Fibroblast of upper back skin (primary cell): ENCODE measurements at regions not wholly inside any gene's neighbourhood (a gene's known extent, or its start where the extent isn't known, plus 50 kb on each side); places are given as distances from the start of the nearest gene placed in this dataset.

Experiments used
- DNase-seq: peaks from one replicate; pipeline ENCODE4 v3.0.0-alpha.2; 2013

DNA sequence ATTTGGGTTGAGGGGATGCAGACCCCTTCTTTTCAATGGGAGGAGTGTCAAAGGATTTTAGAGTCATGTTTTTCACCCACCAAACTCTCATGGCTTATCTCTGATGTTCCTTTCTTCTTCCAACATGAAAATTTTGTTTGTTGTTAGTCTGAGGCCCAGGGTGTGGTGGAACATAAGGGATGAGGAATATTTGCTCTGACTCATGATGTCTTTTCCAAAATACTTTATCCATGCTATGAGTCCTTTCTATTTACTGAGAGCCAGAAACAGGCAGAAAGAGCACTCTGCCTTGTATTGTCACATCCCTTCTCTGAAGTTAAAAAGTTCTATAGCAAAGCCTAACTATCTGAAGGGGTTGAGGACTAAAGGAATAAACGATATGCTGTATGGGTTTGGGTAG is 61.6 kb upstream of the GYPA start:
- DNase-seq, result no peak

DNA sequence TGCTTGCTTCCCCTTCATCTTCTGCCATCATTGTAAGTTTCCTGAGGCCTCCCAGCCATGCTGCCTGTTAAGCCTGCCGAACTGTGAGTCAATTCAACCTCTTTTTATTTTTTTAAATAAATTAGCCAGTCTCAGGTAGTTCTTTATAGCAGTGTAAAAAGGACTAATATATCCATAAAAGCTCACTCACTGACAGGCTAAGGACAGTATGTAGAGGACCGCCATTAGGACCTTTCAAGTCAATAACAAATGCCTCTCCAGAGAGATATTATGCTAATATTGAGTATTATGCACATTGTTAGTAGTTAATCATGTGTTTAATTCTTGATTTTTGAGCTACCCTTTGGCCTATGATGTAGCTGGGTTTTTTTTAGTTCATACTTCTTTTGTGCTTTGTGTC is 62.6 kb upstream of the GYPA start:
- no peak for DNase-seq

DNA sequence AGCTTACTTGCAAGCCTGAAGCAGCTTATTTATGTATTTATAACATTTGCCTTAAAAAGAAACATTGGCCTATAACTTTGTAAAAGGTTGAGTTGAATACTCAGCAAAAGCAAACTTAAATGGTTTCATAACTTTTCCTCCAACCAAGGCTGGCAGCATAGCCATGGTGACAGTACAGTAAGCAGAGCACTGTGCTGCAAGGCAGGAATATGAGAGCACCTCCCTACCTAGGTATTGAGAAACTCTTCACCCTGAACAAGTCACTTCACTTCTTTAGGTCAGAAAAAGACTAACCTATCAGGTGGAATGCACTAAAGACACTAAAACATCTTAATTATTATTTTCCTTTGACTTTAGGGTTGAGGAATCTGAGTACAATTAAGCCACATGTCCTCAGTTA is 63.9 kb upstream of the GYPA start:
- DNase-seq, result no peak

DNA sequence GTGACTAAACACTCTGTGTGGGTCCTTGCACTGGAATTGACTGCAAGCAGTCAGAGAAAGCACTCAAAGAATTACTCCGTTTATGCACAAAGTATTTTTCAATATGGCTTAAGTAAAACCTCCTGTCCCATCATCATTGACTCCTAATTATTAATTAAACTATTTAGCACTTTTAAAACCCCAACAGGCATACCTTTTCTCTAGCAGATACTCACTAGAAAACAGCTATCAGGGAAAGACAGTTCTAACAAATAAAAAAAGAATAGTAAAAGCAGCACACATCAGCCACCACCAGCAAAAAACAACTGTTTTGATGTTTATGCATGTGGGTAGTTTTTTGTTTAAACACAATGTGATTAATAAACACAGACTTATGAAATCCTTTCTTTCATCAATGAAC is 66.2 kb upstream of the GYPA start:
- no peak for DNase-seq

DNA sequence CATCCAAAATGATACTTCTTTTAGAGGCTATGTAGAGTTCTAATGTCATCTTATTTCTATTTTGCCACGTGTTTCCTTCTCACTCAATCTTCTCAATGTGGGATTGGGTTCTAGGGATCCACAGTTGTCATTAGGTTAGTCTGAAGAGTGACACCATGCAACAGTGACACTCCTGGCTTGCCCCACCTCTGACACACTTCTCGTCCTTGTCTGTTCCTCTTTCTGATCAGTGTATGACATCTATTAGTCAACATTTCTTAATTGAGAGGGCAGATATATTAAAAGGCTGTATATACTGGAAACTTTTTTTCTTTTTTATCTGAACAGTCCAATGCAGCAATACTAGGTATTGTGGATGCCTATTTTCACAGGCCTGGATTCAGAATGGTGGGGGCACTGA is 67.6 kb upstream of the GYPA start:
- DNase-seq, result no peak

DNA sequence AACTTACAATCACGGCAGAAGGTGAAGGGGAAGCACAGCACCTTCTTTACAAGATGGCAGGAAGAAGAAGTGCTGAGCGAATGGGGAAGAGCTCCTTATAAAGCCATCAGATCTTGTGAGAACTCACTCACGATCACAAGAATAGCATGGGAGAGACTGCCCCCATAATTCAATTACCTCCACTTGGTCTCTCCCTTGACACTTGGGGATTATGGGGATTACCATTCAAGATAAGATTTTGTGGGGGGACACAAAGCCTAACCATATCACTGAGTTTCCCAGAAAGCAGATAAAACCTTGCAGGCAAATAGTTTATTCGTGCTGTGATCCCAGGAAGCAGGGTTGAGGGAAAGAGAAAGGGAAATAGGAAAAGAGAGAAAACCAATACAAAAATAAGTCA is 69.0 kb upstream of the GYPA start:
- DNase-seq, result no peak

DNA sequence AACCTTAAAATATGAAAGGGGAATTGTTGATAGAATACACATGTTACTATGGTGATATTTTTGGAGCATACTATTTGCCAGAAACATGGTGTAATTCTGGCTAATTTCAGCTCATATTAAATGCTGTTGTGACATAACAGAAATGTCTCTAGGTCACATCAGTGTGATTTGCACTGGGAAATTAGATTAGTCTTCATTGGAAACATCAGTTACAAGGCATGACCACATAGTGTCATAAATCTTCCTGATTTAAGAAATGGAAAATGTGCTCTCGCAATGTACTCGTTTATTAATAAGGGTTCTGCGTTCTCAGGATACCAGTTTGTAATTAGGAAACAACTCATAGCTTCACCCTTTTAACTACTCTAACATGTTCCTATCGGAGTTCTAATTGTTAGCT is 72.9 kb upstream of the GYPA start:
- no peak for DNase-seq

DNA sequence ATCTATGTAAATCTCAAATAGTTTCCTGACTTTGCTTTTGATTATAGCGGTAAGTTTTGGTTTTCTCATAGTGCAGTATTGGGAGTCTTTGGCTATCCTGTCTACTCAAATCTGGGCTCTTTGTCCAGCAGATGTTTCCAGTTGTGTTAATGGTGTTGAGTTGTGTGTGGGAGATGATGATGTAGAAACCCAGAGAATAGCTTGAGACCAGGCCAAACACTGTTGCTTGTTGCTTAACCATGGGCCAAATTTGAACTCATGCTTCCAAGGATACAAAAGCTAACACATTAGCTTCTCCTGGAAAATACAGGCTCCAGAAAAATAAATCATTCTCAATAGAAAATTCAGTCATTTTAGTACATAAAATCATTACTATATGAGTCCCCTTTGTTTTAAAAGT is 82.6 kb upstream of the GYPA start:
- DNase-seq, result no peak

DNA sequence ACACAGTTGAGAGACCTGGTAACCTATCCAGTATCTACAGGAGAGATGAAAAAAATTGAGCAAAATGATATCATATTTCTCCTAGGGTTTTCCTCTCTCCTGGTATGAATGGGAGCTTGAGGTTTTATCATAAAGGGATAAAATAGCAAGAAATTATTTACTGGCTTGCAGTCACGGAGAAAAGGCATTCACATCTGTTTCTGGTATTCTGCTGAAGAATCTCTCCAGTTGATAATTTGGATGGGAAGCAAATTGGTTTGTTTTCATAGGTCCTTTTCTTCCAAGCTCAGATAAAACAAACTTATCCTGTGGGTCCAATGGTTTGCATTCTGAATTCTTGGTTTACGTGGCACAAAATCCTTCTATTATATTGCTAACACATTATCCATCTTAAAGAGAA is 83.1 kb upstream of the GYPA start:
- peak; percentile 36 for DNase-seq

DNA sequence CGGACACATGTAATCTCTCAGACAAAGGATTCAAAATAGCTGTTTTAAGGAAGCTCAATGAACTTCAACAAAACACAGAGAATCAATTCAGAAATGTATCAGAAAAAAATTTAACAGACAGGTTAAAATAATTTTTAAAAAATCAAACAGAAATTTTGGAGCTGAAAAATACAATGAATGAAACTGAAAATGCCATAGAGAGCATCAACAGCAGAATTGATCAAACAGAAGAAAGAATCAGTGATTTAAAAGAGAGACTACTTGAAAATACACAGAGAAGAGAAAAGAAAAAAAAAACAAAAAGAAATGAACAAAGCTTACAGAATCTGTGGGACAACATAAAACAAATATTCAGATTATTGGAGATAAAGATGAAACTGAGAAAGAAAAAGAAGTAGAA is 118.8 kb upstream of the GYPA start:
- no peak for DNase-seq

DNA sequence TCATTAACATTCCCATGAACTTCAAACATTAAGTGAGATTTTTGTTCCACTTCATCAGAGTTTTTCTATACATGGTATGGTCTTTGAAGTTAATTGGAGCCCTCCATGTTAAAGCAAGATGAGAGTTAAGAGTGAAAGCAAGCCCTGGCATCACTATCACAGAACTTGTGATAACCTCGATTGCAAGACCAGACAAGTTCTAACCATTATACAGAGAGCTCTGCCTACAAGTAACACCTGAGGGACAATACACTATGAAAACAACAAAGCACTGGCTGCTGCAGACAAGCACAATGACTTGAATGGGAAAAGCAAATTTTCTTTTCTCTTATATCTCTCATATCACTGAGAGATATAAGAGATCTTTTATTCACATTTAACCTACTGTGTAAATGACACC is 126.6 kb upstream of the GYPA start:
- no peak for DNase-seq

DNA sequence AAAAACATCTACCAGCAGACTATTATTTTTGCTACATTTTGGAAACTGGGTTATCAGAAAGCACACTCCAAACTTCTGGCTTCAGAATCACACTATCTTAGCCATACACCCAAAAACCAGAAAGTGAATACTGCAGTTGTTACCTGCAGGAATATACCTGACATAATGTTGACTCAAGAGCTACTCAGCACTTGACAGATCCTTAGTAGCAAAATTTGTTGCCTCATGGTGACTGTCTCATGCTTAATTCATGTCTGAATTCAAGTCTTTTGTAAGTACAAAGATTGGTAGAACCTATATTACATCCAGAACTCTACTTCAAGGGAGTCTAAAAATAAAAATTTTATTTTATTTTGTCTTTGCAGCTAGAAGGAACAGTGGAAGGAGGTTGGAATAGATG is 140.2 kb upstream of the GYPA start:
- no peak for DNase-seq

DNA sequence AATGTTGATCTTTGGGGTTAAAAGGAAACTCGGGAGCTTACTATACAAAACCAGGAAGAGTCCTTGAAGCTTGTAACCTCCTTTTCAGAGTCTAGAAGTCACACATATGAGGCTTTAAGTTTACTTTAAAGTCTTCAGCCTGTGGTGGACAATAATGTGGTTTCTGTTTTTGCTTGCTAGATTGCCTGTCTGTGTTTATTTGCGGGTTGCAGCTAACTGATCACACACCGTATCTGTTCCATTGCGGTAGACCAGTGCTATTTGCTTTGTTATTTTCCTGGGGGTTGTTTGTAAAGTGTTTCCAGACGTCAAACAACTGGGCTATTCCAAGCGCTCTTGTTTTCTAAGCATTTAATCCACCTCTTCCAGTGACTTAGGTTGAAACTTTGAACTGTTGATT is 143.0 kb upstream of the GYPA start:
- no peak for DNase-seq

DNA sequence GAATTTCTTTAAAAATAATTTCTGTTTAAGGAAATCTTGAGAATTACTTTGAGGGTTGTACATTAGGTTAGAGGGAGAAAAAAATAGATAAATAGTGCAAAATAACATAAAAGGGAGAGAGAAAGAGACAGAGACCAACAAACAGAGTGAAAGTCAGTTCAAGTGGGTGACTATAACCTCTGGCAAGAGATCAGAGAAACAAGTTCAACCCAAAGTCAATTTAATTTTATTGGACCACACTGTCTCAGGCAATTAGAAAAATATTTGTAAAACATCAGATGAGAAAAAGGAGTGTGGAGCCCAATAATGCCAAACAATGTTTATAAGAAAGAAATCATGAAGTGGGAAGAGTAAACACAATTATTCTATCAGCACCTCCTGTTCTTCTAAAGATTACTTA is 143.5 kb upstream of the GYPA start:
- no peak for DNase-seq

DNA sequence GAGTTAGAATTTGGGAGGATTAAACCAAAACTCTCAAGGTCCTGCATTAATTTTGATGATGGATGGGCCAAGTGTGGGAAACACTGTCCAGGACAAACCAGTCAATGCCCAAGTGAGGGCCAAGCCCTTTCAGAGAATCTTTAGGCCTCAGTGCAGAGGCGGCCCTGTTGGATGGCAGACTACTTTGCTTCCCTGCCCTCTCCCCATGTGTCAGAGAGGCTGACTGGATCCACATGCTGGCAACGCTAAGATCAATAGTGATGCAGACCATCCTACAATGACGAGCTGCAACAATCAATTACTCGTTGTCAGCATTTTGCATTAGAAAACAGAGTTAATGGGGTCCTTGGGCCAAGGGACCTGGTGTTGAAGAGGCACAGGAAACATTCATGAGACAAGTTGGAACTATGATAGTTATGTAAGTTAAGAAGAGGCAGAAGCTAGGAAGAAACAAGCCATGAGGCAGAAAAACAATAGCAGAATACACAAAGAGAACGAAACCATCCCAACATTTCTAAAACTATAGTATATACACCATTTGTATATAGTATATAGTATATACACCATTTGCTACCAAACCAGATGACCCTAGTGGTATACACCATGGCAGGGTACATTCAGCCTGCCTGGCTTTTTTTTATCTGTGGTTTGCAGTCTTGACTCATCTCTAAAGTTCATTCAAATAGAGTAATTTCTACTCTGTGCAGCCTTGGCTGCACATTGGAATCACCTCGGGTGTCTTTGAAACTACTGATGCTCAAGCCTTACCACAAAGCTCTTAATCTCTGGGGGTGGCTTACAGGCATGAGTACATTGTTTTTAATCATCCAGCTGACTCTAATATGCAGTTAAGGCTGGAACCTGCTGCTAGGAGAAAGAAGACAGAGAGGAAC is 147.7 kb upstream of the GYPA start:
- DNase-seq, result peak; percentile 20

DNA sequence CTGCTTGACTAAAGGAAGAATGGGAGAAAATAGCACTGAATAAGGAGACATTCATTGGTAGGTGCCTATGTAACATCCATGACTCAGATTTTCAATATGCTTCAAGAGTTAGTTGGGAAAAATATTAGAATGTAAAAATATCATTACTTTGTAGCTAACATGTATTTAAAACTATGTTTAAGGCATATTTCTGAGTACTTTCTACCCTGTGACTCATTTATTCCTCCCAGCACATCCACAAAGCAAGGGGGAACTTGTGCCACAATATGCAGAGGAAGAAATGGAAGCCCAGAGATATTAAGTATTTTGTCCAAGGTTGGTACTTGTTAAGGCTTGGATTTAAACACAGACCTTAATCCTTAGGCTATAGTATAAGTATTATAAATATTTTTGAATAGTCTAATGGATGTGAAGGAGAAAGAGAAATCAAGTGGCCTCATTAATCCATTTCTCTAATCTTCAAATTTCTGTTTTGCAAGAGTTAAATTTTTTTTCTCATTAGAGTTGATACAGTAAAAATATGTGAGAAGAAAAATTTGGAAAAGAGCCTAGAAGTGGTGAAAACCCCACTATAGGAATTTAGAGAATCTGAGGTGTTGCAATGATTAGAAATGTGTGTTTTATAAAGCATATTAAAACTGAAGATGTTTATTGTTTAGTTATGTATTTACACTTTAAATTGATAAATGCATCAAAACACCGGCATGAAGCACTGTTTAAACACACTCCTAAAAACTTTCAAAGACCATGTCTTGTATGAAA is 149.3 kb upstream of the GYPA start:
- peak; percentile 69 for DNase-seq

DNA sequence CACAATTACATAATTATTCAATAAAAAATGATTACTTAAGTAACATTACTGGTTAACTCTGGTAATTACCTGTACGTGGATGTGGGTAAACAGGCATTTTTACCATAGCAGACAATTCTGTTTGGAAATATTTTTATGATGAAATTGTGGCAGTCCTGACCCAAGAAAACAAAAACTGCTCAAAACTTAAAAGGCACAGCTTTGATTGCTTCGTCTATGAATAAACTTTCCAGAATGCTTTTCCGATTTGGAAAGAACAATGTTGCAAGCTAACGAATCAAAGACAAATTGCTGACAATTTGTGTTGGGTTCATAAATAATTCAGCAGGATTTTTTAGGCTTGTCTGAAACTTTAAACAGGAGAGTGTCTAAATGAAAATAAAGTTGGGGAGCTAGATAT is 150.6 kb upstream of the GYPA start:
- DNase-seq, result no peak

DNA sequence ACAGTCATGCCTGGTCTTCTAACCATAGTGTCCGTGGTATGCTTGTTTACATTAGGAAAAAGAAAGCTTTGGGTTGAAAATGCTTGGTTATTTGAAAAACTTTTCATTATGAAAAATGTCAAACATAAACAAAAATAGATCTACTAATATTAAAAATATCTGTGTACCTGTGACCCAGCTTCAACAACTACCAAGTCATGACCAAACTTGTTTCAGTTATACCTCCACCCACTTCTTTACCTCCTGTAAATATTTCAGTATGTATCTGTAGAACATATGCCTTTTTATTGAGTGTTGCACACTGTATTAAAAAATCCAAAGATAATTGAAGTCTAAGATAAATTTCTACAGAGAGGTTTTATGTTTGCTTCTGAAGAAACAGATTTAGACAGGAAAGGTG is 153.7 kb upstream of the GYPA start:
- DNase-seq, result no peak

DNA sequence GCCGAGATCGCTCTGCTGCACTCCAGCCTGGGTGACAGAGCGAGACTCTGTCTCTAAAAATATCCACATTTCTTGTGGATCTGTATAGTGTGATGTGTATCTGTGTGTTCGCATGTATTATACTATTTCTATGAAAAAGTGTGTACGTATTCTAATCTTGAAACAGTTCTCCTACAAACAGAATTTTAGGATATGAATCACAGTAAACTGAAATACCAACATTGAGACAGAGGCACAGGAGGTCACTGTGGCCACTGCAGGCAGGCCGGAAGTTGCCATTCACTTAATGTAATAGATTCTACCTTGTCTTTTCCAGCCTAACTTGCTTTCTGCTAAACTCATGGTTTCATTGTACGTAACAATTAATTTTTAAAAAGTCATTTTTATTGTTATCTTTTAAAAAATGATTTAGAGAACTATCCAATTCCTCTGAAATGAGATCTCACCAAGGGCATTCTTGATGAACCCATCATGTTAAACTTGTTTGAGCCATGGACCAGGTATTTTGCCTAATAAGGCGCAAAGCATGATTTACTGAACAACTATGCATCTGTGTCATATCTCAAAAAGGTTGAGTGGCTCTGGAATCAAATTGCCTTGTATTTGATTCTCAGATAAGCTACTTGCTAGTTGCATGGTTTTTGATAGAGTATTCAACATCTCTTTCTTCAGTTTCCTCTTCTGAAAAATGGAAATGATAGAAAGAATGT is 154.9 kb upstream of the GYPA start:
- DNase-seq, result peak; percentile 32

DNA sequence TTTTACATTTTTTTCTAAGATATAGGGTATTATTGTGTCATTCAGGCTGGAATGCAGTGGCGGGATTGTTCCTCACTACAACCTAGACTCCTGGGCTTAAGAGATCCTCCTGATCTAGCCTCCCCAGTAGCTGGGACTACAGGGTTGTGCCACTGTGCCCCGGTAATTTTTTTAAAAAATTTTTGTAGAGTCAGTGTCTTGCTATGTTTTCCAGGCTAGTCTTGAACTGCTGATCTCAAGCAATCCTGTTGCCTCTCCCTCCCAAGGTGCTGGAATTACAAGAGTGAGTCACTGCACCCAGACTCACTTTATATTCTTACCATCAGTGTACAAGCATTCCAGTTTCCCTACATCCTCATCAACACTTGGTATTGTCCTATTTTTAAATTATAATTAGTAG is 156.4 kb upstream of the GYPA start:
- no peak for DNase-seq

DNA sequence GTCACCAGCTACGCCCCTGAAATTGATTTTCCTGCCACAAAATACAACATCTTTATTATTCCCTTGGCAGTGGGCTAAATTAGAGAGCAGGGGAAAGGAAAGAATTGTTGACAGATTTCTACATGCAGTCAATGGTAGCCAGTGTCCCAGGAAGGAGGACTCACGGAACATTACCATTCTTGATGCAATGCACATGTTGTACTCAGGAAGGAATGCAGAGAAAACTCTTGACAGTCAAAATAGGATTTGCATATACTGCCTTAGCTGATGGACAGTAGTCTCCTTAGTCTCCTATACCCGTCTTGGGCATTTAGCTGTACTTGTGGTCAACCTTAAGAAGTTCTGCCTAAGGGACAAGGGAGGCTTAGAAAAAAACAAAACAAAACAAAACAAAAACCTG is 158.0 kb upstream of the GYPA start:
- DNase-seq, result peak; percentile 16

DNA sequence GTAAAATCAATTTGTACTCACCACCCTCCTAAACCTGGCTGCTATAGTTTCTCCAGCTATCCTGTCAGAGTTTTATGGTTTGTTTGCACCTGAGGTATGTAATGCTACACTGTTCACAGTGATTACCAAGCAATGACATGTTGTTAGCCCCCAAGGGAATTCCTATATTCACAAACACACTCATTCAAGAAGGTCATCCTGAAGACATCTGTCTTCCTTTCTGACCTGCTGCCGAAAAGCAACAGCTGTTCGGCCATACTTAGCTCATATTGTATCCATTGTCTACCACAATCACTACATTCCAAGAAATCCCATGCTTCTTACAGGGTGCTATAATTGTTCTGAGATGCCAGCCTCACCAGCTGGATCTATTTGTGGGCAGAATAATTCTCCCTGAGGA is 160.1 kb upstream of the GYPA start:
- no peak for DNase-seq

DNA sequence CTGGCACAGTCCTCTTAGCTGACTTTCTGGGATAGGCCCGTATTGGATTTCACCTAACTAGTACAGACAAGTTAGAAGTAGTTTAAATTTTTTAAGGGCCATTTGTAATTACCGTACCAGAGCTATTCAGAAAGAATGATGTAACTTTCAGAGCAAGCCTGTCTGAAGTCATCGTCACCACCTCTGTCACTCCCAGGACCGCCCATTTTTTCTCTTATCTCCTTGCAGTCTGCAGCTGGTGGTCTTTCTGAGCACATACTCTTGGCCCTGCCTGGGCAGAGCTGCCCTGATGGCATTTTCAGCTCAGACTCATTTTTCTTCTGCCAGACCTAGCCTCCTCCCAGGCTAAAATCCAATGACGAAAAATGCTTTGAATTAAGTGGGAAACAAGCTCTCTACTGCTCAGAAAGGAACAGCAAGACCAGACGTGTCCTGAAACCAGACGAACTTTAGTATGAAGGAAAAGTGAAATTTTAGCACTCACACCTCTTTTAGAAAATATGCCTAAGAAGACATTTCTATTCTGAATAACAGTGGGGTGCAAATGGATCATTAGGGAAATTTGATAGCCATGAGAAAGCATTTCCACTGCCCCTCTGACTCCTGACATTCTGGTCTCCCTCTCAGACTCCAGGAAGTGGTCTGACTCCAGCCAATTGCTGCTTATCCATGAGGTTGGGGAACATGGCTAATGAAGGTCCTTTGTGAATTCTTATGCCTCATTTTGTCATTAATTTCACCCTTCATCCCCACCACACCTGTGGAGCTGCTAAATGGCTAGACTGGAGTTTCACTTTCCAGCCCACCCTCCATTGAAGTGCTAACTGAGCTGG is 162.4 kb upstream of the GYPA start:
- no peak for DNase-seq
